ENCODE measurements at regions not wholly inside any gene's neighbourhood (a gene's known extent, or its start where the extent isn't known, plus 50 kb on each side); places are given as distances from the start of the nearest gene placed in this dataset.

- no peak for DNase-seq
Observed at GRCh38 chr11:92322225-92322624, 97.6 kb downstream of the FAT3 start.

GRCh38 chr11:92324890-92325289, 100.3 kb downstream of the FAT3 start:
- no peak for DNase-seq

GRCh38 chr11:92325416-92325815, 100.8 kb downstream of the FAT3 start:
- no peak for DNase-seq

GRCh38 chr11:92329137-92329536, 104.5 kb downstream of the FAT3 start:
- DNase-seq = no peak

GRCh38 chr11:92329646-92330045, 105.0 kb downstream of the FAT3 start:
- no peak for DNase-seq

GRCh38 chr11:92330114-92330513, 105.5 kb downstream of the FAT3 start:
- DNase-seq = no peak

GRCh38 chr11:92332986-92333385, 108.4 kb downstream of the FAT3 start:
- DNase-seq = no peak

GRCh38 chr11:92340839-92341238, 116.2 kb downstream of the FAT3 start:
- DNase-seq = peak in 3 of 4 experiments; percentile 0 to 11 (median 1)

- no peak for DNase-seq
Observed at GRCh38 chr11:92342034-92342720, 117.6 kb downstream of the FAT3 start.

GRCh38 chr11:92342886-92343285, 118.3 kb downstream of the FAT3 start:
- DNase-seq = no peak

- no peak for DNase-seq
Observed at GRCh38 chr11:92346220-92346619, 121.6 kb downstream of the FAT3 start.

GRCh38 chr11:92347454-92347853, 122.8 kb downstream of the FAT3 start:
- DNase-seq = no peak

GRCh38 chr11:92349486-92350156, 125.0 kb downstream of the FAT3 start:
- no peak for DNase-seq

- no peak for DNase-seq
Observed at GRCh38 chr11:92357344-92357743, 132.7 kb downstream of the FAT3 start.

- DNase-seq = no peak
Observed at GRCh38 chr11:92357841-92358240, 133.2 kb downstream of the FAT3 start.

- no peak for DNase-seq
Observed at GRCh38 chr11:92361551-92361950, 136.9 kb downstream of the FAT3 start.

- DNase-seq = no peak
Observed at GRCh38 chr11:92362989-92363388, 138.4 kb downstream of the FAT3 start.

- no peak for DNase-seq
Observed at GRCh38 chr11:92364177-92364576, 139.6 kb downstream of the FAT3 start.

GRCh38 chr11:92376146-92376599, 151.6 kb downstream of the FAT3 start:
- DNase-seq = no peak

GRCh38 chr11:92376680-92377079, 152.1 kb downstream of the FAT3 start:
- DNase-seq = no peak

- no peak for DNase-seq
Observed at GRCh38 chr11:92380882-92381281, 156.3 kb downstream of the FAT3 start.

- no peak for DNase-seq
Observed at GRCh38 chr11:92382311-92382710, 157.7 kb downstream of the FAT3 start.

- no peak for DNase-seq
Observed at GRCh38 chr11:92383430-92383829, 158.8 kb downstream of the FAT3 start.

GRCh38 chr11:92384358-92384757, 159.7 kb downstream of the FAT3 start:
- no peak for DNase-seq

Data from suppressor macrophage (primary cell).